ENCODE measurements at regions not wholly inside any gene's neighbourhood (a gene's known extent, or its start where the extent isn't known, plus 50 kb on each side); places are given as distances from the start of the nearest gene placed in this dataset.

- no peaks in the 10 kb centered on the region for H3K9me3 ChIP-seq (ENCODE audit: low read length)
Observed at GRCh38 chr16:6143020-6143419, 1045.4 kb upstream of the EEF2KMT start.

GRCh38 chr16:6133009-6133557 lies 1035.5 kb upstream of the EEF2KMT start:
- ChIA-PET CTCF (ENCODE audit: unreplicated experiment) (no interaction called here), POLR2A (interaction anchor here (0.7 kb wide), 1 partner anchor 14 kb away, joined by 3 read pairs; no protein-coding TSS in a partner anchor)
- TF ChIP-seq CTCF (conservative IDR thresholded peaks at IDR 0.05; ENCODE audit: low read length) = no peak
- no peak for TF ChIP-seq EZH2phosphoT487 (IDR thresholded peaks at IDR 0.05; ENCODE audit: borderline replicate concordance, low read depth, low read length)
- intact Hi-C loops (cut with micrococcal nuclease; ENCODE audit: unreplicated experiment) = no loop called here
- Histone ChIP-seq H2AFZ (ENCODE audit: low read length) (no peak overlapping the region), H4K20me1 (ENCODE audit: insufficient read depth, low read length) (no peaks in the 10 kb centered on the region), H3K27ac (ENCODE audit: low read depth, low read length, poor library complexity, severe bottlenecking) (no peak overlapping the region), H3K4me3 (ENCODE audit: low read depth, low read length, poor library complexity, severe bottlenecking) (no peak overlapping the region), H3K4me1 (ENCODE audit: insufficient read depth, low read length, poor library complexity, severe bottlenecking) (no peaks in the 10 kb centered on the region), H3K9me2 (ENCODE audit: insufficient read depth, low read length) (no peaks in the 10 kb centered on the region), H3K9me3 (ENCODE audit: low read length) (no peaks in the 10 kb centered on the region), H3K79me2 (ENCODE audit: insufficient read depth, low read depth, low read length) (no peaks in the 10 kb centered on the region), H3K36me3 (ENCODE audit: insufficient read depth, low read length) (no peaks in the 10 kb centered on the region), H3K4me2 (ENCODE audit: low read length) (no peak overlapping the region)
- BruUV-seq (replicated peaks) = no TSS peak
- no peak for DNase-seq (ENCODE audit: low spot score)

More at GRCh38 chr16:6143020-6143419, 1045.4 kb upstream of the EEF2KMT start:
- H3K9me2 ChIP-seq (ENCODE audit: insufficient read depth, low read length) = no peaks in the 10 kb centered on the region
- H4K20me1 ChIP-seq (ENCODE audit: insufficient read depth, low read length) = no peaks in the 10 kb centered on the region
- CTCF ChIA-PET (ENCODE audit: unreplicated experiment) = no interaction called here
- no peak overlapping the region for H3K4me2 ChIP-seq (ENCODE audit: low read length)
- H3K36me3 ChIP-seq (ENCODE audit: insufficient read depth, low read length) = no peaks in the 10 kb centered on the region
- POLR2A ChIA-PET = no interaction called here
- H3K4me1 ChIP-seq (ENCODE audit: insufficient read depth, low read length, poor library complexity, severe bottlenecking) = no peaks in the 10 kb centered on the region
- TF ChIP-seq CTCF (conservative IDR thresholded peaks at IDR 0.05; ENCODE audit: low read length) = no peak
- no peak for TF ChIP-seq EZH2phosphoT487 (IDR thresholded peaks at IDR 0.05; ENCODE audit: borderline replicate concordance, low read depth, low read length)
- H3K27ac ChIP-seq (ENCODE audit: low read depth, low read length, poor library complexity, severe bottlenecking) = no peak overlapping the region
- no peaks in the 10 kb centered on the region for H3K79me2 ChIP-seq (ENCODE audit: insufficient read depth, low read depth, low read length)
- intact Hi-C loops (cut with micrococcal nuclease; ENCODE audit: unreplicated experiment) = no loop called here
- H3K4me3 ChIP-seq (ENCODE audit: low read depth, low read length, poor library complexity, severe bottlenecking) = no peak overlapping the region
- no TSS peak for BruUV-seq (replicated peaks)
- no peak overlapping the region for H2AFZ ChIP-seq (ENCODE audit: low read length)
- no peak for DNase-seq (ENCODE audit: low spot score)

GRCh38 chr16:6132121-6132520 lies 1034.5 kb upstream of the EEF2KMT start:
- no peaks in the 10 kb centered on the region for H3K9me3 ChIP-seq (ENCODE audit: low read length)
- intact Hi-C loops (cut with micrococcal nuclease; ENCODE audit: unreplicated experiment) = no loop called here
- ChIA-PET CTCF (ENCODE audit: unreplicated experiment) (no interaction called here), POLR2A (interaction anchor here (0.6 to 0.7 kb wide), 2 partner anchors 10 to 13 kb away, joined by 3 to 5 read pairs; no protein-coding TSS in a partner anchor)
- no peaks in the 10 kb centered on the region for H3K4me1 ChIP-seq (ENCODE audit: insufficient read depth, low read length, poor library complexity, severe bottlenecking)
- BruUV-seq (replicated peaks) = no TSS peak
- H3K4me2 ChIP-seq (ENCODE audit: low read length) = no peak overlapping the region
- H3K27ac ChIP-seq (ENCODE audit: low read depth, low read length, poor library complexity, severe bottlenecking) = no peak overlapping the region
- H3K9me2 ChIP-seq (ENCODE audit: insufficient read depth, low read length) = no peaks in the 10 kb centered on the region
- TF ChIP-seq CTCF (conservative IDR thresholded peaks at IDR 0.05; ENCODE audit: low read length) (no peak), EZH2phosphoT487 (IDR thresholded peaks at IDR 0.05; ENCODE audit: borderline replicate concordance, low read depth, low read length) (no peak)
- no peak for DNase-seq (ENCODE audit: low spot score)
- no peaks in the 10 kb centered on the region for H4K20me1 ChIP-seq (ENCODE audit: insufficient read depth, low read length)
- H2AFZ ChIP-seq (ENCODE audit: low read length) = no peak overlapping the region
- H3K79me2 ChIP-seq (ENCODE audit: insufficient read depth, low read depth, low read length) = no peaks in the 10 kb centered on the region
- H3K4me3 ChIP-seq (ENCODE audit: low read depth, low read length, poor library complexity, severe bottlenecking) = no peak overlapping the region
- no peaks in the 10 kb centered on the region for H3K36me3 ChIP-seq (ENCODE audit: insufficient read depth, low read length)
